SK-N-SH treated with all-trans-retinoic acid at 6 μM for 48 hours (cell line): ENCODE measurements at regions not wholly inside any gene's neighbourhood (a gene's known extent, or its start where the extent isn't known, plus 50 kb on each side); places are given as distances from the start of the nearest gene placed in this dataset.
"Not testable (repeated sequence)": the region's sequence is repeated elsewhere in the genome, so short reads cannot be mapped to it uniquely, and the experiment has no call there.

Source experiments
- PATZ1 ChIP-seq: fragments of 250-450 bp; sonication (Bioruptor Pico); IDR thresholded peaks from 2 replicates; pipeline ENCODE4 v1.8.0; 2020; ENCODE audit warnings: mild to moderate bottlenecking, moderate library complexity, borderline replicate concordance
- TCF4 ChIP-seq: fragments of 250-450 bp; sonication (Bioruptor Pico); IDR thresholded peaks from 2 replicates; pipeline ENCODE4 v1.8.0; 2021; ENCODE audit warnings: mild to moderate bottlenecking, moderate library complexity, borderline replicate concordance
- ZC3H10 ChIP-seq: fragments of 250-450 bp; sonication (Bioruptor Pico); IDR thresholded peaks from 2 replicates; pipeline ENCODE4 v1.5.1; 2021; ENCODE audit warnings: mild to moderate bottlenecking, moderate library complexity
- ZFP3 ChIP-seq: fragments of 250-450 bp; sonication (Bioruptor Pico); IDR thresholded peaks from 2 replicates; pipeline ENCODE4 v1.5.0; 2020; ENCODE audit warnings: mild to moderate bottlenecking, moderate library complexity

- TF ChIP-seq PATZ1; ZC3H10; TCF4 (CRISPR knock-in tag); ZFP3 (CRISPR knock-in tag): not testable (repeated sequence)
Measured at GRCh38 chr17:22405080-22405479, 712.8 kb downstream of the KCNJ18 start.
